ENCODE measurements at regions not wholly inside any gene's neighbourhood (a gene's known extent, or its start where the extent isn't known, plus 50 kb on each side); places are given as distances from the start of the nearest gene placed in this dataset.

- no peak overlapping the region for H2AFZ ChIP-seq (ENCODE audit: low read length)
- no peaks in the 10 kb centered on the region for H3K4me1 ChIP-seq (ENCODE audit: insufficient read depth, low read length)
- no peaks in the 10 kb centered on the region for H3K27me3 ChIP-seq (ENCODE audit: insufficient read depth, low read length)
- peak; percentile 38 for TF ChIP-seq CTCF (IDR thresholded peaks at IDR 0.05; ENCODE audit: extremely low read depth, low read depth, low read length)
- H4K20me1 ChIP-seq (ENCODE audit: insufficient read depth, low read length), result no peaks in the 10 kb centered on the region
- no peak overlapping the region for H3K4me3 ChIP-seq (ENCODE audit: insufficient read depth, low read length)
- DNase-seq (ENCODE audit: insufficient read length, low spot score, missing footprints), result peak; percentile 64
- H3K9me3 ChIP-seq (ENCODE audit: low read depth, low read length), result no peaks in the 10 kb centered on the region
- H3K79me2 ChIP-seq (ENCODE audit: insufficient read depth, low read length), result no peaks in the 10 kb centered on the region
- no peaks in the 10 kb centered on the region for H3K36me3 ChIP-seq (ENCODE audit: insufficient read depth, low read length)
- no peak overlapping the region for H3K27ac ChIP-seq (ENCODE audit: low read depth, low read length)
- no peak overlapping the region for H3K4me2 ChIP-seq (ENCODE audit: insufficient read depth, low read length)
These were observed 393.1 kb downstream of the PLOD2 start for GRCh38 chr3:145767909-145768308.

- H3K4me1 ChIP-seq (ENCODE audit: insufficient read depth, low read length), result no peaks in the 10 kb centered on the region
- H3K79me2 ChIP-seq (ENCODE audit: insufficient read depth, low read length), result no peaks in the 10 kb centered on the region
- no peak overlapping the region for H2AFZ ChIP-seq (ENCODE audit: low read length)
- peak; percentile 76 for TF ChIP-seq CTCF (IDR thresholded peaks at IDR 0.05; ENCODE audit: extremely low read depth, low read depth, low read length)
- H3K36me3 ChIP-seq (ENCODE audit: insufficient read depth, low read length), result no peaks in the 10 kb centered on the region
- no peak overlapping the region for H3K4me2 ChIP-seq (ENCODE audit: insufficient read depth, low read length)
- no peak for DNase-seq (ENCODE audit: insufficient read length, low spot score, missing footprints)
- no peaks in the 10 kb centered on the region for H4K20me1 ChIP-seq (ENCODE audit: insufficient read depth, low read length)
- H3K27me3 ChIP-seq (ENCODE audit: insufficient read depth, low read length), result peaks cover 17% of the 10 kb centered on the region
- no peak overlapping the region for H3K4me3 ChIP-seq (ENCODE audit: insufficient read depth, low read length)
- no peak overlapping the region for H3K27ac ChIP-seq (ENCODE audit: low read depth, low read length)
- H3K9me3 ChIP-seq (ENCODE audit: low read depth, low read length), result no peaks in the 10 kb centered on the region
These were observed 384.1 kb downstream of the PLOD2 start for GRCh38 chr3:145776782-145777408.

- Histone ChIP-seq H3K27ac (ENCODE audit: low read depth, low read length) (no peak overlapping the region), H3K4me2 (ENCODE audit: insufficient read depth, low read length) (no peak overlapping the region), H3K9me3 (ENCODE audit: low read depth, low read length) (no peaks in the 10 kb centered on the region), H3K4me3 (ENCODE audit: insufficient read depth, low read length) (no peak overlapping the region), H3K79me2 (ENCODE audit: insufficient read depth, low read length) (no peaks in the 10 kb centered on the region), H2AFZ (ENCODE audit: low read length) (no peak overlapping the region), H3K36me3 (ENCODE audit: insufficient read depth, low read length) (no peaks in the 10 kb centered on the region), H3K4me1 (ENCODE audit: insufficient read depth, low read length) (no peaks in the 10 kb centered on the region), H3K27me3 (ENCODE audit: insufficient read depth, low read length) (peaks cover 4% of the 10 kb centered on the region), H4K20me1 (ENCODE audit: insufficient read depth, low read length) (no peaks in the 10 kb centered on the region)
- TF ChIP-seq CTCF (IDR thresholded peaks at IDR 0.05; ENCODE audit: extremely low read depth, low read depth, low read length), result no peak
- DNase-seq (ENCODE audit: insufficient read length, low spot score, missing footprints), result no peak
These were observed 380.7 kb downstream of the PLOD2 start for GRCh38 chr3:145780301-145780700.

GRCh38 chr3:145785668-145786067 lies 375.3 kb downstream of the PLOD2 start:
- Histone ChIP-seq H4K20me1 (ENCODE audit: insufficient read depth, low read length) (no peaks in the 10 kb centered on the region), H3K79me2 (ENCODE audit: insufficient read depth, low read length) (no peaks in the 10 kb centered on the region), H3K4me3 (ENCODE audit: insufficient read depth, low read length) (no peak overlapping the region), H3K36me3 (ENCODE audit: insufficient read depth, low read length) (no peaks in the 10 kb centered on the region), H3K9me3 (ENCODE audit: low read depth, low read length) (no peaks in the 10 kb centered on the region), H3K27me3 (ENCODE audit: insufficient read depth, low read length) (no peaks in the 10 kb centered on the region), H3K4me1 (ENCODE audit: insufficient read depth, low read length) (no peaks in the 10 kb centered on the region), H3K27ac (ENCODE audit: low read depth, low read length) (no peak overlapping the region), H3K4me2 (ENCODE audit: insufficient read depth, low read length) (no peak overlapping the region), H2AFZ (ENCODE audit: low read length) (no peak overlapping the region)
- DNase-seq (ENCODE audit: insufficient read length, low spot score, missing footprints), result no peak
- TF ChIP-seq CTCF (IDR thresholded peaks at IDR 0.05; ENCODE audit: extremely low read depth, low read depth, low read length), result no peak

All from osteoblast (primary cell).